ENCODE measurements at regions not wholly inside any gene's neighbourhood (a gene's known extent, or its start where the extent isn't known, plus 50 kb on each side); places are given as distances from the start of the nearest gene placed in this dataset.
"Not testable (repeated sequence)": the region's sequence is repeated elsewhere in the genome, so short reads cannot be mapped to it uniquely, and the experiment has no call there.

- DNase-seq (ENCODE audit: low read depth, low spot score), result no peak
These were observed 117.2 kb downstream of the IPO8 start for GRCh38 chr12:30578426-30578825.

- DNase-seq (ENCODE audit: low read depth, low spot score), result no peak
These were observed 122.5 kb downstream of the IPO8 start for GRCh38 chr12:30573145-30573544.

GRCh38 chr12:30570211-30570890 is 125.3 kb downstream of the IPO8 start:
- no peak for DNase-seq (ENCODE audit: low read depth, low spot score)

- no peak for DNase-seq (ENCODE audit: low read depth, low spot score)
These were observed 126.2 kb downstream of the IPO8 start for GRCh38 chr12:30569426-30569825.

GRCh38 chr12:30568453-30568852 is 127.2 kb downstream of the IPO8 start:
- no peak for DNase-seq (ENCODE audit: low read depth, low spot score)

- DNase-seq (ENCODE audit: low read depth, low spot score), result no peak
These were observed 128.6 kb downstream of the IPO8 start for GRCh38 chr12:30567082-30567481.

GRCh38 chr12:30564394-30564793 is 131.3 kb downstream of the IPO8 start:
- DNase-seq (ENCODE audit: low read depth, low spot score), result no peak

GRCh38 chr12:30548203-30548602 is 147.5 kb downstream of the IPO8 start:
- no peak for DNase-seq (ENCODE audit: low read depth, low spot score)

- no peak for DNase-seq (ENCODE audit: low read depth, low spot score)
These were observed 149.5 kb downstream of the IPO8 start for GRCh38 chr12:30546121-30546520.

- DNase-seq (ENCODE audit: low read depth, low spot score), result not testable (repeated sequence)
These were observed 151.0 kb downstream of the IPO8 start for GRCh38 chr12:30544704-30545103.

GRCh38 chr12:30537228-30537627 is 158.4 kb downstream of the IPO8 start:
- no peak for DNase-seq (ENCODE audit: low read depth, low spot score)

GRCh38 chr12:30533558-30534265 is 162.0 kb downstream of the IPO8 start:
- DNase-seq (ENCODE audit: low read depth, low spot score), result no peak

GRCh38 chr12:30531731-30532678 is 163.7 kb downstream of the IPO8 start:
- no peak for DNase-seq (ENCODE audit: low read depth, low spot score)

- no peak for DNase-seq (ENCODE audit: low read depth, low spot score)
These were observed 166.0 kb downstream of the IPO8 start for GRCh38 chr12:30529489-30530269.

- no peak for DNase-seq (ENCODE audit: low read depth, low spot score)
These were observed 170.5 kb downstream of the IPO8 start for GRCh38 chr12:30525171-30525570.

GRCh38 chr12:30520285-30520684 is 175.4 kb downstream of the IPO8 start:
- DNase-seq (ENCODE audit: low read depth, low spot score), result not testable (repeated sequence)

GRCh38 chr12:30519535-30519934 is 176.1 kb downstream of the IPO8 start:
- no peak for DNase-seq (ENCODE audit: low read depth, low spot score)

GRCh38 chr12:30517320-30517719 is 178.3 kb downstream of the IPO8 start:
- no peak for DNase-seq (ENCODE audit: low read depth, low spot score)

GRCh38 chr12:30515351-30515750 is 180.3 kb downstream of the IPO8 start:
- DNase-seq (ENCODE audit: low read depth, low spot score), result no peak

- DNase-seq (ENCODE audit: low read depth, low spot score), result no peak
These were observed 181.0 kb downstream of the IPO8 start for GRCh38 chr12:30514666-30515065.

GRCh38 chr12:30508205-30508967 is 187.3 kb downstream of the IPO8 start:
- DNase-seq (ENCODE audit: low read depth, low spot score), result no peak

Measured in iPS DF 19.7 (cell line).